ENCODE measurements at regions not wholly inside any gene's neighbourhood (a gene's known extent, or its start where the extent isn't known, plus 50 kb on each side); places are given as distances from the start of the nearest gene placed in this dataset.

DNA sequence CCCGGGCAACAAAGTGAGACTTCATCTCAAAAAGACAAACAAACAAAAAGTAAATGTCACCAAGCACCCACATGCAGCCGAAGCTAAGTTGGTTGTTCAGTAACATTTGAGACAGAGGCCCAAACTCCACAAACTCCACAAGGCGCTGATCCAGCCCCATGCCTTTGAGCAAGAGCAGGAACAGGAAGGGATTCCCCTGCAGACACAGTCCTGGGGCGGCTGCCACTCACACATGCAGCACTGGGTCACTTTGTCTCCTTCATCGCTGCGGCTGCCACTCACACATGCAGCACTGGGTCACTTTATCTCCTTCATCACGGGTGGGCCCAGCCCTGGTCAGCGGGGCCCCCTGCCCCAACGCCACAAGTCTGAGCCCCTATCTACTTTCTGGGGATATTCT, 246.9 kb upstream of the RREB1 start:
- POLR2A ChIA-PET, result no interaction called here
- DNase-seq (ENCODE audit: extremely low spot score), result no peak
- TF ChIP-seq, protein P1, sequence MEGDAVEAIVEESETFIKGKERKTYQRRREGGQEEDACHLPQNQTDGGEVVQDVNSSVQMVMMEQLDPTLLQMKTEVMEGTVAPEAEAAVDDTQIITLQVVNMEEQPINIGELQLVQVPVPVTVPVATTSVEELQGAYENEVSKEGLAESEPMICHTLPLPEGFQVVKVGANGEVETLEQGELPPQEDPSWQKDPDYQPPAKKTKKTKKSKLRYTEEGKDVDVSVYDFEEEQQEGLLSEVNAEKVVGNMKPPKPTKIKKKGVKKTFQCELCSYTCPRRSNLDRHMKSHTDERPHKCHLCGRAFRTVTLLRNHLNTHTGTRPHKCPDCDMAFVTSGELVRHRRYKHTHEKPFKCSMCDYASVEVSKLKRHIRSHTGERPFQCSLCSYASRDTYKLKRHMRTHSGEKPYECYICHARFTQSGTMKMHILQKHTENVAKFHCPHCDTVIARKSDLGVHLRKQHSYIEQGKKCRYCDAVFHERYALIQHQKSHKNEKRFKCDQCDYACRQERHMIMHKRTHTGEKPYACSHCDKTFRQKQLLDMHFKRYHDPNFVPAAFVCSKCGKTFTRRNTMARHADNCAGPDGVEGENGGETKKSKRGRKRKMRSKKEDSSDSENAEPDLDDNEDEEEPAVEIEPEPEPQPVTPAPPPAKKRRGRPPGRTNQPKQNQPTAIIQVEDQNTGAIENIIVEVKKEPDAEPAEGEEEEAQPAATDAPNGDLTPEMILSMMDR (IDR thresholded peaks at IDR 0.05; ENCODE audit: control extremely low read depth, extremely low read depth, low read depth, missing control alignments), result no peak
- CTCF ChIA-PET, result interaction anchor here (0.8 kb wide), 1 partner anchor 8 kb away, joined by 3 read pairs; no protein-coding TSS in a partner anchor

- CTCF ChIA-PET, result interaction anchor here (0.8 kb wide), 1 partner anchor 9 kb away, joined by 3 read pairs; no protein-coding TSS in a partner anchor
- DNase-seq (ENCODE audit: extremely low spot score), result no peak
- TF ChIP-seq, protein P1 (IDR thresholded peaks at IDR 0.05; ENCODE audit: control extremely low read depth, extremely low read depth, low read depth, missing control alignments), result no peak
- POLR2A ChIA-PET, result no interaction called here
These were observed 246.3 kb upstream of the RREB1 start for GRCh38 chr6:6861351-6861894.

- POLR2A ChIA-PET, result no interaction called here
- DNase-seq (ENCODE audit: extremely low spot score), result no peak
- CTCF ChIA-PET, result no interaction called here
- TF ChIP-seq, protein P1 (IDR thresholded peaks at IDR 0.05; ENCODE audit: control extremely low read depth, extremely low read depth, low read depth, missing control alignments), result no peak
These were observed 245.8 kb upstream of the RREB1 start for GRCh38 chr6:6861995-6862394.

- DNase-seq (ENCODE audit: extremely low spot score), result no peak
- CTCF ChIA-PET, result interaction anchor here (0.9 to 2.2 kb wide), 2 partner anchors 8 to 105 kb away, joined by 3 to 5 read pairs; no protein-coding TSS in a partner anchor
- TF ChIP-seq, protein P1 (IDR thresholded peaks at IDR 0.05; ENCODE audit: control extremely low read depth, extremely low read depth, low read depth, missing control alignments), result no peak
- POLR2A ChIA-PET, result no interaction called here
These were observed 243.7 kb upstream of the RREB1 start for GRCh38 chr6:6863970-6864639.

GRCh38 chr6:6865611-6866010, 242.2 kb upstream of the RREB1 start:
- TF ChIP-seq, protein P1 (IDR thresholded peaks at IDR 0.05; ENCODE audit: control extremely low read depth, extremely low read depth, low read depth, missing control alignments), result no peak
- ChIA-PET CTCF (no interaction called here), POLR2A (no interaction called here)
- DNase-seq (ENCODE audit: extremely low spot score), result no peak

- ChIA-PET POLR2A (no interaction called here), CTCF (interaction anchor here (1.5 to 1.7 kb wide), 2 partner anchors 26 to 46 kb away, joined by 3 to 4 read pairs; no protein-coding TSS in a partner anchor)
- TF ChIP-seq, protein P1 (IDR thresholded peaks at IDR 0.05; ENCODE audit: control extremely low read depth, extremely low read depth, low read depth, missing control alignments), result no peak
- DNase-seq (ENCODE audit: extremely low spot score), result no peak
These were observed 240.9 kb upstream of the RREB1 start for GRCh38 chr6:6866656-6867403.
